ENCODE measurements at regions not wholly inside any gene's neighbourhood (a gene's known extent, or its start where the extent isn't known, plus 50 kb on each side); places are given as distances from the start of the nearest gene placed in this dataset.

GRCh38 chr2:177340158-177340557 lies 52.4 kb upstream of the AGPS start (continued):
- TF ChIP-seq E4F1 (IDR thresholded peaks at IDR 0.05; ENCODE audit: borderline replicate concordance, partially characterized antibody) (no peak), NBN (IDR thresholded peaks at IDR 0.05) (no peak), NRF1 (conservative IDR thresholded peaks at IDR 0.05; ENCODE audit: low read depth, low read length) (no peak), GABPA (IDR thresholded peaks at IDR 0.05; ENCODE audit: low read depth) (no peak), CEBPB (IDR thresholded peaks at IDR 0.05; ENCODE audit: borderline replicate concordance in 1 of 2, low read depth in 2 of 2, low read length in 2 of 2) (no peak), ZNF217 (IDR thresholded peaks at IDR 0.05) (no peak), RELB (IDR thresholded peaks at IDR 0.05; ENCODE audit: low read depth) (no peak), CHD1 (IDR thresholded peaks at IDR 0.05; ENCODE audit: low read depth, low read length) (no peak)

GRCh38 chr2:177342736-177343135 lies 49.8 kb upstream of the AGPS start:
- FAIRE-seq (no peak), ATAC-seq (no peak), DNase-seq (ENCODE audit: low read depth, low spot score) (no peak)
- CTCF ChIA-PET: interaction anchor here (0.6 to 6.5 kb wide), 4 partner anchors 7 to 98 kb away, joined by 3 to 34 read pairs (median 3); no protein-coding TSS in a partner anchor
- SMC1A ChIA-PET (ENCODE audit: uncharacterized antibody, unreplicated experiment): interaction anchor here (1.4 kb wide), 1 partner anchor 72 kb away, joined by 5 read pairs; no protein-coding TSS in a partner anchor
- BruUV-seq (replicated peaks): no TSS peak
- Histone ChIP-seq H2AFZ (ENCODE audit: control insufficient read depth, low read depth, low read length) (no peak overlapping the region), H3K4me2 (ENCODE audit: control insufficient read depth, insufficient read depth) (no peak overlapping the region), H3K79me2 (ENCODE audit: control insufficient read depth, insufficient read depth, low read length) (no peaks in the 10 kb centered on the region), H3K27me3 (replicated peaks in 1 of 2; ENCODE audit: control insufficient read depth in 2 of 2, insufficient read depth in 2 of 2, low read length in 1 of 2) (no peaks in the 10 kb centered on the region), H3K36me3 (ENCODE audit: control insufficient read depth in 2 of 2, insufficient read depth in 2 of 2, low read length in 1 of 2) (no peaks in the 10 kb centered on the region), H3K9me3 (replicated peaks; ENCODE audit: control insufficient read depth, insufficient read depth, low read length) (no peaks in the 10 kb centered on the region), H4K20me1 (ENCODE audit: control insufficient read depth, insufficient read depth) (no peaks in the 10 kb centered on the region), H3K4me1 (ENCODE audit: control insufficient read depth, insufficient read depth, low read length) (no peaks in the 10 kb centered on the region), H3K4me3 (no peak overlapping the region), H3K27ac (ENCODE audit: control insufficient read depth, insufficient read depth) (no peak overlapping the region), H3K9ac (ENCODE audit: control insufficient read depth, insufficient read depth, low read length) (no peak overlapping the region)
- intact Hi-C loops (cut with micrococcal nuclease; ENCODE audit: unreplicated experiment): no loop called here
- POLR2A ChIA-PET: no interaction called here
- over 99% methylated on average over 4 of the region's 4 CpGs for WGBS (ENCODE audit: insufficient coverage, insufficient replicate concordance, low lambda C conversion rate, missing lambda C conversion rate)
- RAD21 ChIA-PET (ENCODE audit: unreplicated experiment): no interaction called here
- in situ Hi-C loops (cut with MboI): loop anchor here (25.0 kb wide), 1 partner anchor 1205 kb away; the partner anchor contains the start of gene HOXD8
- TF ChIP-seq DPF2 (IDR thresholded peaks at IDR 0.05) (no peak), SPI1 (IDR thresholded peaks at IDR 0.05; ENCODE audit: borderline replicate concordance, insufficient read depth, low read depth, low read length) (no peak), NFYA (IDR thresholded peaks at IDR 0.05; ENCODE audit: borderline replicate concordance, low read depth, low read length) (no peak), ZSCAN29 (IDR thresholded peaks at IDR 0.05) (no peak), ATF2 (IDR thresholded peaks at IDR 0.05; ENCODE audit: low read length) (no peak), PML (IDR thresholded peaks at IDR 0.05; ENCODE audit: low read length) (no peak)
- TF ChIP-seq, protein P1, sequence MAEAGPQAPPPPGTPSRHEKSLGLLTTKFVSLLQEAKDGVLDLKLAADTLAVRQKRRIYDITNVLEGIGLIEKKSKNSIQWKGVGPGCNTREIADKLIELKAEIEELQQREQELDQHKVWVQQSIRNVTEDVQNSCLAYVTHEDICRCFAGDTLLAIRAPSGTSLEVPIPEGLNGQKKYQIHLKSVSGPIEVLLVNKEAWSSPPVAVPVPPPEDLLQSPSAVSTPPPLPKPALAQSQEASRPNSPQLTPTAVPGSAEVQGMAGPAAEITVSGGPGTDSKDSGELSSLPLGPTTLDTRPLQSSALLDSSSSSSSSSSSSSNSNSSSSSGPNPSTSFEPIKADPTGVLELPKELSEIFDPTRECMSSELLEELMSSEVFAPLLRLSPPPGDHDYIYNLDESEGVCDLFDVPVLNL (IDR thresholded peaks at IDR 0.05; ENCODE audit: low read depth, low read length): no peak
- TF ChIP-seq, protein P2, sequence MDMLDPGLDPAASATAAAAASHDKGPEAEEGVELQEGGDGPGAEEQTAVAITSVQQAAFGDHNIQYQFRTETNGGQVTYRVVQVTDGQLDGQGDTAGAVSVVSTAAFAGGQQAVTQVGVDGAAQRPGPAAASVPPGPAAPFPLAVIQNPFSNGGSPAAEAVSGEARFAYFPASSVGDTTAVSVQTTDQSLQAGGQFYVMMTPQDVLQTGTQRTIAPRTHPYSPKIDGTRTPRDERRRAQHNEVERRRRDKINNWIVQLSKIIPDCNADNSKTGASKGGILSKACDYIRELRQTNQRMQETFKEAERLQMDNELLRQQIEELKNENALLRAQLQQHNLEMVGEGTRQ (IDR thresholded peaks at IDR 0.05; ENCODE audit: borderline replicate concordance, low read depth, low read length): no peak
